HPDE6-E6E7 (cell line): ENCODE measurements at regions not wholly inside any gene's neighbourhood (a gene's known extent, or its start where the extent isn't known, plus 50 kb on each side); places are given as distances from the start of the nearest gene placed in this dataset.

Source experiments
- DNase-seq: peaks from one replicate; pipeline ENCODE4 v3.0.0; 2011; ENCODE audit warnings: missing footprints; ENCODE audit errors: extremely low spot score

DNA sequence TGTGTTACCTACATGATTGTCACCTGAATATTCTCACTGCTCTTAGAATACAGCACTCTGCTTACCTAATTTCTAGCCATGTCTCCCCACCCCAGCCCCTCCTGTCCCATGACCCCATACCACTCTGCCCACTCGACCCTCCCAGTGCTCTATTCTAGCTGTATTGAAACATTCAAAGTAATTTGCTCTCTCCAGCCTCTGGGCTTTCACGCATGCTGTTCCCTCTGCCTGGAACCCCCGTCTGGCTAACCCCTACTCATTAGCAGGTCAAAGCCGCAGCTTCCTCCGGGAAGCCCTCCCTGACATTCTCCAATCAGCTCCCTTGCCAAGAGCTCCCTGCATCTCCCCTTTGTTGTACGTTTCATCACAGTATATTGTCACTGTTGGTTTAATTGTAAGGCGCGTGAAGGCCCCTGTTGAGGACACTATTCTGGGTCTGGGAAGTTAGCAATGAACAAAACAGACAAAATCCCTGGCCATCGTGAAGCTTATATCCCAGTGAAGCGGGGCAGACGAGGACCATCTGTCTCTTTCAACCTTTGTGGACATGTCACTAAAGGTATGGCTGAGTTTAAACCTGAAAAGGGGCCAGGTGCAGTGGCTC lies 72.3 kb upstream of the LHX1 start:
- DNase-seq: no peak

DNA sequence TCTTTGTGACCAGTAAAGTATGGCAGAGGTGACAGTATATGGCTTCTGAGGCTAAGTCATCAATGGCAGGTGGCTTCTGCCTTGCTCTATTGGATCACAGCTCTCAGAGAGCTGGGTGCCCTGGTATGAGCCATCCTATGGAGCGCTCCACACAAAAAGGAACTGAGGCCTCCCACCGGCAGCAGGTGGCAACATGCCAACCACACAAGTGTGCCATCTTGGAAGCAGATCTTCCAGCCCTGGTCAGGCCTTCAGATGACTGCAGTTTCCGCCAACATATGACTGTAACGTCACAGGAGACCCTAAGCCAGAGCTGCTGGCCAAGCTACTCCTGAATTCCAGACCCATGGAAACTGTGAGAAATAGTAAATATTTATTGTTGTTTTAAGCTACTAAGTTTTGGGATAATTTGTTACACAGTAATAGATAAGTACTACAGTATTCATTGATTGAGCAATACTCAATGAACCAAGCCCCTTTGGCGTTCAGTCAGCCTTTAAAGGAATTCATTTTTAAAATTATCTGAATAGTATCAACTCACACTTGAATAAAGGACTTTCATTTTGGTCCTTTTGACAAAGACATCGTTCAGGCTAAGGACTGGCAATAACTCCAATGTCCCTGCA lies 69.4 kb upstream of the LHX1 start:
- no peak for DNase-seq

DNA sequence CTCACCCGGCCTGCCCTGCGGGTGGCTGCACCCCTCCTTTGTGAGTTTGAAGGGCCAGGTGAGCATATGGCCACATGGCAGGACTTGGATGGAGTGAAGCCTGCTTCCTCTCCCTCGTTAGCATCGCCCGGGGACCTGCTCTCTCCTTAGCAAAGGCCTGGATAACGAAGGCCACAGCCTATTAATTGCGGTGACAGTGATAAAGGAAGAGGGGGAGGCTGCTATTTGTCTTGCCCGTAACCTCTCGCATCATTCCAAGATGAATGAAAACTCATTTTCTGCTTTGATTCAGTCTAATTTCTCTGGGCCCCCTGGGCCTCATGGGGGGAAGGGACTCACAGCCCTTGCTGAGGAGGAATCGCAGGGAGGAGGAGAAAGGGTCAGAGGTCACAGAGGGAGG lies 68.5 kb upstream of the LHX1 start:
- DNase-seq: no peak

DNA sequence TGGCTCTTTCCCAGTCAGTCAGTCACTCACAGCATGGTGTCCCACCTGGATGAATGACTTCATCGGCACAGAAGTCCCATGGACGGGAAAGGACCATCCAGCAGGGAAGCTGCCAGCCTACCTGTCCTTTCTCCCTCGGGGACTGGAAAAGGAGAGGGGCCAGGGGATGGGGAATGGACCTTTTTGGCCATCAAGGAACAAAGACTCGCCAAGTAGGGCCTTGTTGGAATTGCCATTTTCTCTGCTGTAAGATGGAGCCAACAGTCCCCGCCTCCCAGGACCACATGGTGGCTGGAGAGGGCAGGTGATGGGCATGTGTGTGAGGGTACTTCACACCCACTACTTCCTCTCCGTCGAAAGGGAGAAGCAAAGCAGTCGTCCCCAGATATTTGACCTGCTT lies 67.8 kb upstream of the LHX1 start:
- DNase-seq: no peak

DNA sequence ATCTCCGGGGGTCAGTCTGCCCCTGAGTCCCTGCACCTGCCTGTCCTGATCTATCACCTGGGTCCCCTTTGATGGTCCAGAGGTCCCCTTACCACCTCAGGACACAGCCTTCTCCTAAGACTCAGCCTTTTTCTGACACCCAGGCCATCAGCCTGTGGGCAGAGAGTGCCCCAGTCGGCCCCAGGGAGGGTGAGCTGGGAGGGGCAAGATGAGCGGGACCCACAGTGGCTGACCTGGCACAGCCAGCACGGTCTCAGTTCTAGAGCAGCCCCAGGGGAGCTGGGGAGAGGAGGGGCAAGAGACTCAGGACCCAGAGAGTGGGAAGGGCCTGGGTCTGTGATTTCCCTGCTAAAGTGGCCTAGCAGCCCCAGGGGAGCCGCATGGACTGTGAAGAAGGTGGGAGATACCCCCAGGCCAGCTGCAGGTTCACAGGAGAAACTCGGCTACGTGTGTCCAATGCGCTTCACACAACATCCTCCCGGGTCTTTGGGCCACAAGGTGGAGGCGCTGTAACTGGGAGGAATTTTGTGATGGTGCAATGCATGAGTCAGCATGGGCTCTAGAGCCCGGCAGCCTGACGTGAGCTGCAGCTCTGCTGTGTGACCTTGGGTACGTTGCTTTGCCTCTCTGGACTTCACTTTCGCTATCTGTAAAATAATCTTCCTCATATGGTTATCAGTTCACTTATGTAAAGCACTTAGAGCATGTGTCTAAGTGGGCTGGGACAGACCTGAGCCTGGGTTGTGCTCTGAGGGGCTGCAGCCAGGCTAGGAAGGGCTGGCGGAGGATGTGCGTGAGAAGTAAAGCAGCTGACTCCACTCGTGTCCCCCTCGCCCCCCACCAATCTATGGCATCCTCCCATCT lies 67.2 kb upstream of the LHX1 start:
- no peak for DNase-seq

DNA sequence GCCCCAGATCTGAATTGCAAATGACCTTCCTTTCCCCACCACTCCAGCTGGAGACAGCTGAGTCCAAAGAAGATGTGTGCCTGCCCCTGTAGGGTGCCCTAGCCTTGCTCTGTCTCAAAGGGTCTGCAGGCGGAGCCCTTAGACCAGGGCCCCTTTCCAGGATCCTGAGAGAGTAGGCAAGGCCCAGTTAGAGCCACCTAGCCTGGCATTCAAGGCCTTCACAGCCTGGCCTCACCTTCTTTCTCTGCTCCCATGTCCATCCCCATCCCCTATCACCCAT lies 66.6 kb upstream of the LHX1 start:
- no peak for DNase-seq

DNA sequence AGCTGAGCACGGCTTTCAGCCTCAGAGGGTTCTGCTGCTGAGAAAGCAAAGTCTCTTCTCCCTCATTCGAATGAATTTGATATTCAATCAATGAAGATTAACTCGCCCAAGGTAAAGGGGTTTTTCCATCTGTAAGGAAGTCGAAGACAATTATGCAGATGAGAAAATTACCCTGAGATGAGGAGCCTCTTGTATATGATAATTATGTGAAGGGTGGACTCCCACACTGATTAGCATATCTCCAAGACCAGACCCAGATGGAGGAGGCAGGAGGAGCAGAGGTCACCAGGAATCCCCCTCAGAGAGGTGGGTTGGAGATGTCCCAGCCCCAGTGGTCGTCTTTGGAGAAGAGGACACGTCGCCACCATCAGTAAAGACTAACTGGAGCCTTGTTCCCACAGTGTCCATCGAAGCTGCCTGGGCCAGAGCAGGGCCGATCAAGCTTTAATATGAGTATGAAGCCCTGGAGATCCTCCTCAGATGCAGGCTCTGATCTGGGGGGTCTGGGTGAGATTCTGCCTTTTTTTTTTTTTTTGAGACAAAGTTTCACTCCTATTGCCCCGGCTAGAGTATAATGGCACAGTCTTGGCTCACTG lies 61.5 kb upstream of the LHX1 start:
- no peak for DNase-seq

DNA sequence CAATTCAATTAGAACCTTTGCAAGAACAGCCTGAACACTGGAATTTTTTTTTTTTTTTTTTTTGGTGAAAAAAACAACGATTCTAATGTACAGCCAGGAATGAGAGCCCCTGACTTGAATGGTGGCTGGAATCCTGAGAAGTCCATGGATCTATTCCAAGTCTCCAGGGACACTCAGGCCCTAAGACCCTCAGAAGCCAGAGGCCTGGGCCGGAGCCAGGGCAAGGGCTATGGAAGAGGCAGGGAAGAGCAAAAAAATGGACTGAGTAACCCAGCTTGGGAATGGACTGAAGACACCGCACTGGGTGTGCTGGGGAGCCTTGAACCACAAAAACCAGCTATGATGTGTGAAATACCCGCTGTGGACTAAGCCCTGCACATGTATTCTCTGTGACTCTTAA lies 60.3 kb upstream of the LHX1 start:
- DNase-seq: no peak

DNA sequence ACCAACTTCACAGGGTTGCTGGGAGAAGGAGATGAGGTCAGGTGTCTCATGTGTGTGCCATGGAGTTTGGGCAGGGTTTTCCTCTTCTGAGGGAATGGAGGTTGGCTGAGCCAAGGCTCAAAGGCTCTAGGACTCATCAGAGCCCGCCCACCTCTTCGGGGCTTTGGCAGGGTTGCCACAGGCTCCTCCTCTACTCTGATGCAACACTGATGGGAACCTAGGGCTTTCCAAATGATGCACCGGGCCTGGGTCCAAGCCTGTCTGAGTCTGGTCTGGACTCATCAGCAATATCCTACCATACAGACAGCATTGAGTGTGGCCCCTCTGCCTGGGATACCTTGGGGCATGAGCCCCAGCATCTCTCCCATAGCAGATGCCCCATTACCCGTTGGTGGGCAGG lies 59.5 kb upstream of the LHX1 start:
- no peak for DNase-seq

DNA sequence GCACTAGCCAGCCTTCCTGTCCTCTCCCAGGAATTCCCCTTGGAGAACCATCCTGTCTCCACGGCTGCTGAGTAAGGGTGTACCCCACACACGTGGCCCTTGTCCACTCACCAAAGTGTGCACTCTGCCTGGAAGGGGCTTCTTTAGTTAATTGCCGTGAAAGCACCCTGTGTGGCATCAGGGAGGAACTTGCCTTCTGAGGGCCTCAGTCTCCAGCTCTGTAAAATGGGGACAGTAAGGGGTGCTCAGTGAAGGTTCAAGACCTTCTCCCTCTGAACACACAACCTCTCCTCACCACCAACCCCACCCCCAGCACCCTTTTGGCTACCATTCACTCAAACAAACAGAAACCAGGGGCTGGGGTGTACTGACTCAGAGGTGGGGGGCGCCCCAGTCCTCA lies 59.1 kb upstream of the LHX1 start:
- no peak for DNase-seq

DNA sequence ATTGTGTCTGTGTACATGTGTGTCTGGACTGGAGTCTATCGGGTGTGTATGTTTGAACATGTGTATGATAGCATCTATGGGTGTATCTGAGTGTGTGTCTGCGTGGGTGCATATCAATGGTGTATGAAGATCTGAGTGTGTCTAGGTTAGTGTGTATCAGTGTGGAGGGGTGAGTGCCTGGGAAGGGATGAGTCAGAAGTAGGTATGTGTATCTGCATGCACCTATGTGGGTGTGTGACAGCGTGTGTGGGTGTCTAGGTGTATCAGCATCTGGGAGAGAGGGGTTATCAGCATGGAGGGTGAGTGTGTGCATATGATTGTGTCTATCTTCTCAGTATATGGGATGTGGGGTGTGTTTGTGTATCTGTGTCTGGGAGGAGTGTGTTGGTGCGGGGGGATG lies 58.2 kb upstream of the LHX1 start:
- no peak for DNase-seq

DNA sequence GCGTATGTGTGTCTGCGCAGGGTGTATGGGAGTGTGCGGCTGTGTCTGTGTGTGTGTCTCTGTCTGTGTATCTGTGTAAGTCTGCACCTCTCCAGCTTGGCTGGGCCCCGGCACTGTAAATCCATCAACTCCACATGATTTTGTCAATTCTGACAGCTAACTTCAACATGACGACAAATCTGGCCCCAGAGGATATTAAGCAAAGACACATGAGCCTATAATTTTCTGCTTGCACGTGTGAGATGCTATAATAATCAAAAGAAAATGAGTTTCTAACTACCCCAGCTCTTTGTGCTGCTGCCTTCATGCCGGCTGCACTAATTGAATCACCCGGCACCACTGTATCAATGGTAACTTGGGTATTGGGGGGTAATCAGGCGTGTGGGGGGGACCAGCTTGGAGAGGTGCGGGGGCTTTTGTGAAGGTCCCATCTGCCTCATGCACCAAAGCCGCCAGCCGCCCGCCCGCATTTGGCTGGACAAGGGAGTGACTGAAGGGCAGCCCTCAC lies 57.6 kb upstream of the LHX1 start:
- DNase-seq: no peak

DNA sequence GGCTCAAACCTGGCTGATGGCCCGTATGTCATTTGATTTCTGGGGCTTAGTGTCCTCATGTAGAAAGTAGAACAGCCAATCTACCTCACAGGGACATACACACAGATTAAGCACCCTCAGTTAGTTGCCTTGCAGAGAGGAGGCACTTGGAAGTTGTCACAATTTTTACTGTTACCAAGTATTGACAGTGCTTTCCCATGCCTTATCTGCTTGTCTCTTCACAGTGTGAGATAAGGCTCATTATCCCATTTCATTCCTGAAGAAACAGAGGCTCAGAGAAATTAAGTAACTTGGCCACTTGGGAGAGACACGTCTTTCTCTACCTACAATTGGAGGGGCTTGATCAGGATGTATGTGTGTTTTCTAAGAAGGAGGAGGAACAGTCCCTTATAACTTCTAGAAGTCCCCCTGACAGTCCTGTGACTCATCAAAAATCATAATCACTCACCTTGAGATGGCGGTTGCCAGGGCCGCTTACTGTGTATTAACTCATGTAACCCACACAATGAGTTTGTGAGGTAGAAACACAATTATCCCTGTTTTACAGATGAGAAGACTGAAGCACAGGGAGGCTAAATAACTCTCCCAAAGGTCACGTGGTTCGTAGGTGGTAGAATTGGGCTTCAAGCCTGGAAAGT lies 56.9 kb upstream of the LHX1 start:
- no peak for DNase-seq

DNA sequence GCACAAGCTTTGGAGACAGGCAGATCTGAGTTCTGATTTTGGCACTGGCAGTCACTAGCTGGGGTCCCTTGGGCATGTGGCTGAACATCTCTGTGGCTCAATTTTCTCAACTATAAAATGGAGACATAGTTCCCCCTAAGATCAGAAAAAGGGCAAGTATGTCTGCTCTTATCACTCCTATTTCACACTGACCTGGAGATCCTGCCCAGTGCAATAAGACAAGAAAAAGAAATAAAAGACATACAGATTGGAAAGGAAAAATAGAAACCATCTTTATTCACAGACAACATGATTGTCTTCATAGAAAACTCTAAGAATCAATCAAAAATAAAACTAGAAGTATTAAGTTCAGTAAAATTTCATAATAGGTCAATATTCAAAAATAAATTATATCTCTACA lies 56.0 kb upstream of the LHX1 start:
- no peak for DNase-seq

DNA sequence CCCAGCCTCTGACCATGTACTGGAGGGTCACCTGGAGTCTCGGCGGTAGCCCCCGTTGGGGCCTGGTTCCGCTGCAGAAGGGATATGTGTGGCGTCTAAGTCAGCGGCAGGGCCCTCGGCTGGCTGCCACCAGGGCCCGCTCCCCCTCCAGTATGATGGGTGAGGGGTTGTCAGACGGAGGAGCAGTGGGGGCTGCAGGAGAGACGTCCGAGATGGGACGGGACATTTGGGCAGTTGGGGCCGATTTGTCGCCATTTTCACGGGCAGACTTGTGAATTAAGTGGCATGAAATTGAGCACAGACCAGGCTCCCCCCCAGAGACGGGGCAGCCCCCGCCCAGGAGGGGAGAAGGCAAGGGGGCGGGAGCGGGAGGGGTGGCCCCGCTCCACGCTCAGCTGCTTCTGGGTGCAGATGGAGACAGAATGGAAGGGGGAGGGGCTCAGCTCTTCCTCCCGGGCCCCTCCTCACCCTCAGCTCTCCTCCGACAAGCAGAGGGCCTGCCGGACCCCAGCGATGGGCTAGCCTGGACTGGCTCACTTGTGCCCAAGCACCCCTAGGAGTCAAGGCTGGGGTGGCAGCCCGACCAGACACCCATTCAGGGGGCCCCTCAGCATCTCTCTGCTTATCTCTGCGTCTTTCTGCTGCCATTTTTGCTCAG lies 52.7 kb upstream of the LHX1 start:
- no peak for DNase-seq

DNA sequence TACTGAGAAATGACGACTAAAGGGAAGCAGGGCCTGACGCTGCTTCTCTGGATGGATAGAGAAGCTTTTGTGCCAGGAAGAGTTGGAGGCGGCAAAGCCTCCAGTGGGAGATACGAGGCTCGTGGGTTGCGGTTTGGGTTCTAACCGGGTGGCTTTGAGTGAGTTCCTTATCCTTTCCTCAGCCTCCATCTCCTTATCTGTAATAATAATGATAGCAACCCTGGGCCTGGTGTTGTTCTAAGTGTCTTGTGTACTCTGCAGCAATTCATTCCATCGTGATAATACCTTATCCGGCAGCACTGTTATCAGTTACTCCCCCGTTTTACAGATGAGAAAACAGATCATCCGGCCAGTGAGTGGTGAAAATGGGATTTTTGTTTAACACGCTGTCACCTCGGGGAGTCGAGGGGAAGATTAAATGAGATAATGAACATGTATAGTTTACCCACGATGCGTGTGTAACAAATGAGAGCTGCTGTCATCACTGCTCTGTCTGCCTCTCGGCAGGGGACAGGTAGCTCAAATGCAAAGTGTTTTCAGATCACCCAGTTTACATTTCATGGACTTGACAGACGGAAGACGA lies 52.0 kb upstream of the LHX1 start:
- DNase-seq: no peak

DNA sequence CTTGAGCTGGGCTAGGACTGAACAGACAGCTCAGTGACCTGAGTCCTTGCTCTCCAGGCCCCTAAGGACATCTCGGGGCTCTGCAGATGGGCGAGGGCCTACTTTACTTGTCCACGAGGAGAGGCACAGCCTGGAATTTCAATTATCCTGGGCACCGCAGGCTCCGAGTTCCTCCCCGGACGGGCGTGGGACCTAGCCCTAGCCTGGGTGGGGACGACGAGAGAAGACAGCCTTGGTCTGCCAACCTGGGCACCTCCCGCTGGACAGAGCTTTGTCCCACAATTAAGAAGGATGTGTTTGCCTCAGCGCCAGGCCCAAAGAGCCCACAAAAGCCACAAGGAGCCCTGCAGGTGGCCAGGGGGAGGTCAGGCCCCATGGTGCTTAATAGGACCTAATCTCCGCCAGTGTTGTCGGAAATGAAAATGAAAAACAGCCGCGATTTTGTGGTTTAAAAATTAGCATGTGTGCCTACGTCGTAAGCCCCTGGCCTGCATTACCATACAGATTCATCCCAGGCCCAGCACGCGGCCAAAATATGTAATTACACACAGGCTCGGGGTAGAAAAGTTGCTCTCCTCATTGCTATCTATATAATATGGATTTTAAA lies 51.4 kb upstream of the LHX1 start:
- no peak for DNase-seq
